ENCODE measurements at regions not wholly inside any gene's neighbourhood (a gene's known extent, or its start where the extent isn't known, plus 50 kb on each side); places are given as distances from the start of the nearest gene placed in this dataset.
A peak's percentile ranks its signal among the peaks of the same experiment; 100 is the strongest.

DNA sequence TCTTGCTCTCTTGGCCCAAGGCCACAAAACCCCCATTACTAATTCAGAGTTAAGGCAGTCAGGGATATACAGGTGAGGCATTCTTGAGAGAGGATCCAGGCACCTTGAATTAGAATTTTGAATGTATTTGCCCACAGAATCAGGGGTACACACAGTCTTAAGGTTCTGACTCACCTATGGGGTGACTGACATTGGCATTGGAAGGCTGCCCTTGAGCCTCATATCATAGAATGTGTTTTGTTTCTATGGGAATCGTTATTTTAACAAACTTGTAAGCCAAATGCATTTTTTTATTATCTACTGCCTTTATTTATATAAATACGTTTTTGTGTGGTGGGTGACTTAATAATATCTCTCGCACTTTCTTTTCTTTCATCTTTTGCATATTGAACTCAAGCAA, 218.6 kb upstream of the CITED2 start:
- Histone ChIP-seq H3K4me3 (no peak overlapping the region), H3K27me3 (no peaks in the 10 kb centered on the region), H3K9me3 (no peaks in the 10 kb centered on the region), H3K4me1 (peaks cover 26 to 99% (median 52%) of the 10 kb centered on the region in 3 donors), H3K36me3 (no peaks in the 10 kb centered on the region), H3K27ac (peak overlapping the region; percentile 81 to 94 (median 86))
- ATAC-seq = no peak
- TF ChIP-seq EP300 (IDR thresholded peaks at IDR 0.05) = no peak
- no peak for TF ChIP-seq POLR2AphosphoS5 (IDR thresholded peaks at IDR 0.05)
- no peak for TF ChIP-seq POLR2A (IDR thresholded peaks at IDR 0.05)
- TF ChIP-seq, protein P1, sequence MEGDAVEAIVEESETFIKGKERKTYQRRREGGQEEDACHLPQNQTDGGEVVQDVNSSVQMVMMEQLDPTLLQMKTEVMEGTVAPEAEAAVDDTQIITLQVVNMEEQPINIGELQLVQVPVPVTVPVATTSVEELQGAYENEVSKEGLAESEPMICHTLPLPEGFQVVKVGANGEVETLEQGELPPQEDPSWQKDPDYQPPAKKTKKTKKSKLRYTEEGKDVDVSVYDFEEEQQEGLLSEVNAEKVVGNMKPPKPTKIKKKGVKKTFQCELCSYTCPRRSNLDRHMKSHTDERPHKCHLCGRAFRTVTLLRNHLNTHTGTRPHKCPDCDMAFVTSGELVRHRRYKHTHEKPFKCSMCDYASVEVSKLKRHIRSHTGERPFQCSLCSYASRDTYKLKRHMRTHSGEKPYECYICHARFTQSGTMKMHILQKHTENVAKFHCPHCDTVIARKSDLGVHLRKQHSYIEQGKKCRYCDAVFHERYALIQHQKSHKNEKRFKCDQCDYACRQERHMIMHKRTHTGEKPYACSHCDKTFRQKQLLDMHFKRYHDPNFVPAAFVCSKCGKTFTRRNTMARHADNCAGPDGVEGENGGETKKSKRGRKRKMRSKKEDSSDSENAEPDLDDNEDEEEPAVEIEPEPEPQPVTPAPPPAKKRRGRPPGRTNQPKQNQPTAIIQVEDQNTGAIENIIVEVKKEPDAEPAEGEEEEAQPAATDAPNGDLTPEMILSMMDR (IDR thresholded peaks at IDR 0.05) = no peak
- WGBS, 2 donors (ENCODE audit: low coverage in 1 of 2) = 41 to 56% methylated on average over 3 of the region's 3 CpGs

DNA sequence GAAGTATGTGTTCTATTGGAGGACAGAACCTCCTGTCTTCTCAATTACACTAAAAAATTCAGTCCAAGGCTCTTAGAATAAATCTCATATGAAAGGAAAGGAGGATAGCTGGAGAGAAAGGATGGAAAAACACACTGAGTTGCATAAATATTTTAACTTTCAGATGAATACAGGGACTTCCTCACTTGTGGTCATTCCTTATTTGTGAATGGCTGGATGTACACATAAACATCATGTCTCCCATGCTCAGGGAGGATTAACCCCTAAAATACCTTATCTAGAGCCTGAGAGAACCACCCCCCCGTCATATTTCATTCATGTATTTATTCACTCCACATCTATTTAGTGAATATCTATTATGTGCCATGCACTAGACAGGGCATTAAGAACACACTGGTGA, 217.6 kb upstream of the CITED2 start:
- no peak overlapping the region for H3K4me3 ChIP-seq
- peak overlapping the region; percentile 81 to 94 (median 86) for H3K27ac ChIP-seq
- ATAC-seq = no peak

DNA sequence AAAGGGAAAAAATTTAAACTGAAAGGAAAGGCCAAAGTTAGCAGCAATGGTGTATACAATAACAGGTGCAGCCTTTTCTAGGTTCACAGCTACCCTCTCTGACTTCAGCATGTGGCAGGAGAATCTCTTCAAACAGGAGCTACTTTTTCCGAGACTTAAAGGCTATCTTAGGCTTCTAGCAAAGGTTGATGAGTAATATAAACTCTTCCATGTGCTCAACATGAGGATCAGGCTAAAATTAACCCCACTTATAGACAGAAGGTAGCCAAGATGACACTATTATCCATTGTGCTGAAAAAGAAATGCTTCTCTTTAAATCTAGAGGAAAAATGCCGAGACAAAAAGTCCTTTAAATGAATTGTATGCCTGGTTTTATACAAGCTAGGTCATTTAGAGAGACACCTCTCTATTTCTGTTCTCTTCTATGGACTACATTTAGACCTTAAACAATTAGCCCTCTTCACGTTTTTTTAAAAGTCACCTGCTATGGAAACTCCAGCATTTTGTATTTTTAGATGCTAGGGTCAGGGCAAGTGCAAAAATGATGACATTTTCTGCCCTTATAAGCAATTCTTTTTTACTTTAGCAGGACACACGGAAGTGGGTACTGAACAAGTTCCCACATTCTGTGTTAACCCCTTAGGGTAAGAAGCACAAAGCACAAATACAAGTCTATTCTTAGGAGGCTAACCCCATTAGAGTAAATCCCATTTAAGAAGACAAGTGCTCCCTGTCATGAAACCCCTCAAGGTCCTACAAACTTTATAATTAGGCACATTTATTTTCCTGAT, 216.8 kb upstream of the CITED2 start:
- ATAC-seq = peak; percentile 44
- H3K9me3 ChIP-seq = no peaks in the 10 kb centered on the region
- H3K27me3 ChIP-seq = no peaks in the 10 kb centered on the region
- peaks cover 17 to 92% (median 47%) of the 10 kb centered on the region in 3 donors for H3K4me1 ChIP-seq
- H3K27ac ChIP-seq = peak overlapping the region; percentile 81 to 94 (median 86)
- H3K36me3 ChIP-seq = no peaks in the 10 kb centered on the region
- no peak for TF ChIP-seq POLR2A (IDR thresholded peaks at IDR 0.05)
- TF ChIP-seq POLR2AphosphoS5 (IDR thresholded peaks at IDR 0.05) = peak; percentile 6
- TF ChIP-seq, protein P1 (IDR thresholded peaks at IDR 0.05) = no peak
- TF ChIP-seq EP300 (IDR thresholded peaks at IDR 0.05) = no peak
- WGBS, 2 donors (ENCODE audit: low coverage in 1 of 2) = 24 to 29% methylated on average over 4 of the region's 4 CpGs
- no peak overlapping the region for H3K4me3 ChIP-seq

More for the DNA sequence above, 217.6 kb upstream of the CITED2 start:
- TF ChIP-seq, protein P1 (IDR thresholded peaks at IDR 0.05) = no peak
- TF ChIP-seq POLR2AphosphoS5 (IDR thresholded peaks at IDR 0.05) (no peak), POLR2A (IDR thresholded peaks at IDR 0.05) (no peak), EP300 (IDR thresholded peaks at IDR 0.05) (no peak)
- WGBS, 2 donors (ENCODE audit: low coverage in 1 of 2) = 79% methylated on average over 1 of the region's 1 CpG; no CpG with 5 or more reads in 1 of the 2 donors
- peaks cover 22 to 96% (median 51%) of the 10 kb centered on the region in 3 donors for H3K4me1 ChIP-seq
- H3K9me3 ChIP-seq = no peaks in the 10 kb centered on the region
- no peaks in the 10 kb centered on the region for H3K36me3 ChIP-seq
- H3K27me3 ChIP-seq = no peaks in the 10 kb centered on the region

DNA sequence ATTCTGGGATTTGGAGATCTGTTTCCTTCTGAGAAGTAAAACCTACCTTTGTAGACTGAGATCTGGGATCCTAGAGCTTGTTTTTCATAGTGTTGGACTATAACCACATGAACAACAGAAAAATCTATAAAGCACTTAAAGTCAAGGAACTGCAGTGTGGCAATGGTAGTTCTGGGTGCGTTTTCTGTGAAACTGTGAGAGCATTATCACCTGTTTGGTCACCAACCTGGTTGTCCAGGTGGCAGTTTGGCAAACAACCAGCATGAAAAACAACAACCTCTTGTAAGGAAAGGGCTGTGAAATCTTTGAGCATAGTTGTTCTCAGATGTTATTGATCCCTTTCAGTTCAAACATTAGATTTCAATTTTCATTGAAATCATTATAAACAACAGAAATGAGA, 215.8 kb upstream of the CITED2 start:
- ATAC-seq = no peak
- Histone ChIP-seq H3K4me3 (no peak overlapping the region), H3K36me3 (no peaks in the 10 kb centered on the region), H3K27ac (peak overlapping the region; percentile 81 to 94 (median 86)), H3K4me1 (peaks cover 17 to 81% (median 42%) of the 10 kb centered on the region in 3 donors), H3K27me3 (no peaks in the 10 kb centered on the region), H3K9me3 (no peaks in the 10 kb centered on the region)
- 100% methylated on average over 1 of the region's 1 CpG; no CpG with 5 or more reads in 1 of the 2 donors for WGBS, 2 donors (ENCODE audit: low coverage in 1 of 2)
- TF ChIP-seq, protein P1 (IDR thresholded peaks at IDR 0.05) = no peak
- TF ChIP-seq POLR2A (IDR thresholded peaks at IDR 0.05) (no peak), POLR2AphosphoS5 (IDR thresholded peaks at IDR 0.05) (no peak), EP300 (IDR thresholded peaks at IDR 0.05) (no peak)
